Stomach (tissue), 8 donors: ENCODE measurements at regions not wholly inside any gene's neighbourhood (a gene's known extent, or its start where the extent isn't known, plus 50 kb on each side); places are given as distances from the start of the nearest gene placed in this dataset.

Source experiments
- DNase-seq, 2 donors: peaks; one replicate each; pipeline versions ENCODE4 v3.0.0 to v3.0.0-alpha.2; 2013 to 2019
- H3K27ac ChIP-seq, 5 donors: fragments of 200-600 bp in 4 of 5; sonication (generic) in 4 of 5; one replicate each; pipeline ENCODE4 v1.5.1; 2013 to 2019; ENCODE audit warnings: mild to moderate bottlenecking in 1 of 5, moderate library complexity in 1 of 5
- H3K27me3 ChIP-seq, 3 donors: fragments of 200-600 bp; sonication (generic); one replicate each; pipeline ENCODE4 v1.5.1; 2017 to 2019; ENCODE audit warnings: mixed run types in 1 of 3
- H3K36me3 ChIP-seq, 4 donors: fragments of 200-600 bp; sonication (generic); 1 replicate in 3 of 4; 2 replicates in 1 of 4; pipeline ENCODE4 v1.5.1; 2016 to 2019
- H3K4me1 ChIP-seq, 4 donors: fragments of 200-600 bp; sonication (generic); one replicate each; pipeline ENCODE4 v1.5.1; 2016 to 2019
- H3K4me3 ChIP-seq, 4 donors: fragments of 200-600 bp; sonication (generic) in 3 of 4; one replicate each; pipeline ENCODE4 v1.5.1; 2016 to 2019; ENCODE audit warnings: mild to moderate bottlenecking in 1 of 4
- H3K9me3 ChIP-seq, 4 donors: fragments of 200-600 bp; sonication (generic); one replicate each; pipeline ENCODE4 v1.5.1; 2016 to 2019
- EP300 ChIP-seq: sonication (generic); formaldehyde crosslinking; IDR thresholded peaks from one replicate; pipeline ENCODE4 v1.6.1; 2017; ENCODE audit warnings: antibody characterized with exemption
- POLR2A ChIP-seq, 4 donors: fragments of 450-650 bp; IDR thresholded peaks; one replicate each; pipeline ENCODE4 v1.6.1; 2016; ENCODE audit warnings: antibody characterized with exemption in 4 of 4, control low read depth in 2 of 4, mild to moderate bottlenecking in 1 of 4, moderate library complexity in 1 of 4
- POLR2AphosphoS5 ChIP-seq, 3 donors: sonication (generic); formaldehyde crosslinking; IDR thresholded peaks; one replicate each; pipeline ENCODE4 v1.6.1; 2016; ENCODE audit warnings: antibody characterized with exemption in 3 of 3
- WGBS, 5 donors: extraction: QIAGEN DNeasy Blood & Tissue Kit in 3 of 5; methylation state at CpG; one replicate each; pipeline versions ENCODE4 v1.1.5 to v1.1.7; 2013 to 2018; 5-methylcytosine and 5-hydroxymethylcytosine counted together
- intact Hi-C: fragments of 100-400 bp; cut with DNase I; formaldehyde crosslinking; loops from one replicate; pipeline ENCODE4 v1.15.1; 2023; ENCODE audit warnings: low total_unique reads
- TF ChIP-seq, protein P1 (sequence below), 7 experiments: fragments of 450-650 bp in 4 of 7; fragments of 200-600 bp in 3 of 7; sonication (generic) in 3 of 7; IDR thresholded peaks; one replicate each; pipeline ENCODE4 v1.5.1; 2016 to 2019; ENCODE audit warnings: antibody characterized with exemption in 7 of 7, control low read depth in 2 of 7, mild to moderate bottlenecking in 1 of 7
- donor health status: healthy with polysubstance abuse.
- donor health status: Bipolar disorder and iron deficiency.
- donor health status: healthy.

DNA sequence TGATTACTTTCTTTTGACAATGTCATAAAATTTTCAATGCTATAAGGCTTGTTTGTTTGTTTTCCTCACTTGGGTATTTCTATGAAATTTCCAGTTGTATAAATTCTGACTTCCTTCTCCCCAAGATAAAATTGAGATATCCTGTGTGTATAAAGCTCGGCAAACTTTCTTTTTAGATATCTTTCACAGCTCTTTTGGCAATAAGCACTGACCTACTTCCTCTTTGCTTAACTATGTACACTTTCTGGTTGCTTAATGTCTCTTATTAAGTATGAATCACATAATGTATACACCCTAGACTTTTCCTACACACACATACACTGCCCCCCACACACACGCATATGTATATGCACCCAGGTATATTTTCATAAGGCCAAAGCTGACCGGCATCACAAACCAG lies 318.4 kb upstream of the RBMY1B start:
- DNase-seq, result no peak
- no peaks in the 10 kb centered on the region for H3K9me3 ChIP-seq
- no peaks in the 10 kb centered on the region for H3K27me3 ChIP-seq
- H3K4me3 ChIP-seq, result no peak overlapping the region
- no peaks in the 10 kb centered on the region for H3K36me3 ChIP-seq
- WGBS, 5 donors, result 30 to 54% (median 49%) methylated on average over 3 of the region's 3 CpGs; no CpG with 5 or more reads in 2 of the 5 donors
- H3K27ac ChIP-seq, result no peak overlapping the region
- no peak for TF ChIP-seq POLR2A (IDR thresholded peaks at IDR 0.05)
- intact Hi-C loops, result no loop called here
- H3K4me1 ChIP-seq, result no peaks in the 10 kb centered on the region

DNA sequence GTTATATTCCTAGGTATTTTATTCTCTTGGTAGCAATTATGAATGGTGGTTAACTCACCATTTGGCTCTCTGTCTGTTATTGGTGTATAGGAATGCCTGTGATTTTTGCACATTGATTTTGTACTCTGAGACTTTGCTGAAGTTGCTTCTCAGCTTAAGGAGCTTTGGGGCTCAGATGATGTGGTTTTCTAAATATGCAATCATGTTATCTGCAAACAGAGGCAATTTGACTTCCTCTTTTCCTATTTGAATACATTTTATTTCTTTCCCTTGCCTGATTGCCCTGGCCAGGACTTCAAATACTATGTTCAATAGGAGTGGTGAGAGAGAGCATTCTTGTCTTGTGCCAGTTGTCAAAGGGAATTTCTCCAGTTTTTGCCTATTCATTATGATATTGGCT lies 310.9 kb upstream of the RBMY1B start:
- Histone ChIP-seq H3K4me3 (no peak overlapping the region), H3K4me1 (no peaks in the 10 kb centered on the region), H3K27me3 (no peaks in the 10 kb centered on the region), H3K9me3 (no peaks in the 10 kb centered on the region), H3K36me3 (no peaks in the 10 kb centered on the region), H3K27ac (no peak overlapping the region)
- intact Hi-C loops, result no loop called here
- no peak for DNase-seq
- TF ChIP-seq EP300, result no peak
- TF ChIP-seq POLR2AphosphoS5 (IDR thresholded peaks at IDR 0.05), result no peak
- TF ChIP-seq, protein P1, sequence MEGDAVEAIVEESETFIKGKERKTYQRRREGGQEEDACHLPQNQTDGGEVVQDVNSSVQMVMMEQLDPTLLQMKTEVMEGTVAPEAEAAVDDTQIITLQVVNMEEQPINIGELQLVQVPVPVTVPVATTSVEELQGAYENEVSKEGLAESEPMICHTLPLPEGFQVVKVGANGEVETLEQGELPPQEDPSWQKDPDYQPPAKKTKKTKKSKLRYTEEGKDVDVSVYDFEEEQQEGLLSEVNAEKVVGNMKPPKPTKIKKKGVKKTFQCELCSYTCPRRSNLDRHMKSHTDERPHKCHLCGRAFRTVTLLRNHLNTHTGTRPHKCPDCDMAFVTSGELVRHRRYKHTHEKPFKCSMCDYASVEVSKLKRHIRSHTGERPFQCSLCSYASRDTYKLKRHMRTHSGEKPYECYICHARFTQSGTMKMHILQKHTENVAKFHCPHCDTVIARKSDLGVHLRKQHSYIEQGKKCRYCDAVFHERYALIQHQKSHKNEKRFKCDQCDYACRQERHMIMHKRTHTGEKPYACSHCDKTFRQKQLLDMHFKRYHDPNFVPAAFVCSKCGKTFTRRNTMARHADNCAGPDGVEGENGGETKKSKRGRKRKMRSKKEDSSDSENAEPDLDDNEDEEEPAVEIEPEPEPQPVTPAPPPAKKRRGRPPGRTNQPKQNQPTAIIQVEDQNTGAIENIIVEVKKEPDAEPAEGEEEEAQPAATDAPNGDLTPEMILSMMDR (IDR thresholded peaks at IDR 0.05), result no peak
- TF ChIP-seq POLR2A (IDR thresholded peaks at IDR 0.05), result no peak

DNA sequence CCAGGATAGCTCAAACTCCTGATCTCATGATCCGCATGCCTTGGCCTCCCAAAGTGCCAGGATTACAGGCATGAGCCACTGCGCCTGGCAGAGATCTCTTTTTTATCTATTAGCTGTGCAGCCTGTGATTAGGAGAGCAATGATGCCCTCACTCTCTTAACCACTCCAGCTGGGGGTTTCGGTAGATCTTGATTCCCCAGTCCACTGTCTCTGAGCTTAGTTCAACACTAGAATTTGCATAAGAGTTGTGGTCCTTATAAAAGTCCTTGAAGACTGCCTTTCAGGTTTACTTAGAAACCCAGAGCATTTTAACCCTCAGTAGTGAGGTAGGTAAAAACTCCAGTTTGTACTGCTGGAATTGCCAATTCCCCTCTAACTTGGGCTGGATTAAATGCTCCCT lies 283.3 kb upstream of the RBMY1B start:
- no peaks in the 10 kb centered on the region for H3K4me1 ChIP-seq
- no peak for DNase-seq
- H3K27me3 ChIP-seq, result no peaks in the 10 kb centered on the region
- WGBS, 5 donors, result 79 to 90% (median 83%) methylated on average over 3 of the region's 3 CpGs; no CpG with 5 or more reads in 2 of the 5 donors
- H3K9me3 ChIP-seq, result no peaks in the 10 kb centered on the region
- no peak overlapping the region for H3K27ac ChIP-seq
- no peak for TF ChIP-seq POLR2AphosphoS5 (IDR thresholded peaks at IDR 0.05)
- TF ChIP-seq, protein P1 (IDR thresholded peaks at IDR 0.05), result no peak
- TF ChIP-seq EP300, result no peak
- TF ChIP-seq POLR2A (IDR thresholded peaks at IDR 0.05), result no peak
- intact Hi-C loops, result no loop called here
- no peaks in the 10 kb centered on the region for H3K36me3 ChIP-seq
- no peak overlapping the region for H3K4me3 ChIP-seq

DNA sequence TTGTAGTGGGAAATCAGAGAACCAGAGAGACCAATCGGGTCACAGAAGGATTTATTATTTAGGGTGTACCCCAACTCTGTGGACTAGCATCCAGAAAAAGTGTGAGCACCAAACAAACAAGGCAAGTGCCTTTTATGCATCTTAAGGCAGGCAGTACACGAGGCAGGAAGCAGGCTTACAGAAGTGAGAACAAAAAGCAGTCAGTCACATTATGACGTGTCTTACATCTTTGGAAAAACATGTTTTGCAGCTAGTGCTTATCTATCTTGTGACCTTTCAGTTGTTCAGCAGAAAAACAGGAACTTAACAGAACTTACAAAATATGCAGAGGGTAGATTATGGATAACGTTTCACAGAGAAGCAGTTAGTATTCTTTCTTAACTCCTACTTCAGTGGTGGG lies 270.9 kb upstream of the RBMY1B start:
- intact Hi-C loops, result no loop called here
- TF ChIP-seq, protein P1 (IDR thresholded peaks at IDR 0.05), result no peak
- no peak for TF ChIP-seq POLR2A (IDR thresholded peaks at IDR 0.05)
- peak in 1 of 3 donors; percentile 14 for TF ChIP-seq POLR2AphosphoS5 (IDR thresholded peaks at IDR 0.05)
- TF ChIP-seq EP300, result no peak
- H3K9me3 ChIP-seq, result no peaks in the 10 kb centered on the region
- H3K36me3 ChIP-seq, result no peaks in the 10 kb centered on the region
- H3K27me3 ChIP-seq, result no peaks in the 10 kb centered on the region
- no peak for DNase-seq
- H3K4me3 ChIP-seq, result no peak overlapping the region
- H3K4me1 ChIP-seq, result no peaks in the 10 kb centered on the region
- H3K27ac ChIP-seq, result no peak overlapping the region
- WGBS, 5 donors, result 21 to 31% (median 23%) methylated on average over 4 of the region's 4 CpGs; no CpG with 5 or more reads in 2 of the 5 donors

DNA sequence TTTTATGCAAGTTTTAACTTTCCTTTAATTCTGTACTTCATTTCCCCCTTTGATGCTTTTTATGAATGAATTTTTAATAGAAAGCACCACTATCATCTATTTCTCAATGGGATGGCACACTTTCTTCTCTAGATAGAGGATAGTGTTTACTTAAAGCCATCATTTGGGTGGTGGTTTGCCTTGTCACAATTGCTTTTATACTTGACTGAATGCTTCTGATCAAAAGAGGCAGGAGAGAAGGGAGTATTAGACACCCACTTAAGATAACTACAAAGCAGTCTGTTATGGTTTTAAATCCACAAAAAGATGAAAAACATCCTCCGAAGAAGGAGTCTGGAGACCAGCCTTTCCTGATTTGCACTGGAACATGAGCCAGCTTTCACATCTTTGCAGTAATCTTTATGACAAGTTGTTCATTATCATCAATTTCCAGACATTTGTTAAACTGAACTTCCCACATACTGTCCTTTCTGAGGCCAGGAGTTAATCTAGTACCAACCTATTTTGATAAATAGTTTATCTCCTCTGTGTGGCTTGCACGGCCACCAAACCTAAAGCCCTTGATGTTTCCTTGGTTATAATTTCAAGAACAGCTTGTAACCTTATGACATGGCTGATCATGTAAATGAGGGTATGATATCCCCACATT lies 270.4 kb upstream of the RBMY1B start:
- 51 to 73% (median 55%) methylated on average over 2 of the region's 2 CpGs; no CpG with 5 or more reads in 2 of the 5 donors for WGBS, 5 donors
- no peak for DNase-seq
- Histone ChIP-seq H3K27me3 (no peaks in the 10 kb centered on the region), H3K4me1 (no peaks in the 10 kb centered on the region), H3K9me3 (no peaks in the 10 kb centered on the region), H3K4me3 (no peak overlapping the region), H3K36me3 (no peaks in the 10 kb centered on the region), H3K27ac (no peak overlapping the region)
- no peak for TF ChIP-seq POLR2AphosphoS5 (IDR thresholded peaks at IDR 0.05)
- no peak for TF ChIP-seq EP300
- TF ChIP-seq, protein P1 (IDR thresholded peaks at IDR 0.05), result no peak
- TF ChIP-seq POLR2A (IDR thresholded peaks at IDR 0.05), result no peak
- intact Hi-C loops, result no loop called here
